LNCaP clone FGC (cell line): ENCODE measurements at regions not wholly inside any gene's neighbourhood (a gene's known extent, or its start where the extent isn't known, plus 50 kb on each side); places are given as distances from the start of the nearest gene placed in this dataset.

Source experiments
- DNase-seq: peaks from one replicate; pipeline ENCODE4 v3.0.0-alpha.2; 2011; ENCODE audit warnings: low read depth
- H3K4me3 ChIP-seq: 2 replicates; pipeline ENCODE4 v1.5.1; 2011; ENCODE audit warnings: mild to moderate bottlenecking, low read depth, low read length, control low read depth
- CTCF ChIP-seq: IDR thresholded peaks from 2 replicates; pipeline ENCODE4 v1.5.1; 2012; ENCODE audit warnings: mild to moderate bottlenecking; ENCODE audit not compliant: control insufficient read depth, insufficient read depth; ENCODE audit errors: extremely low read depth

GRCh38 chr6:44058617-44059358 is 68.5 kb downstream of the MRPL14 start:
- no peak for DNase-seq
- no peak overlapping the region for H3K4me3 ChIP-seq
- TF ChIP-seq CTCF, result no peak

GRCh38 chr6:44057931-44058616 is 69.2 kb downstream of the MRPL14 start:
- no peak overlapping the region for H3K4me3 ChIP-seq
- no peak for TF ChIP-seq CTCF
- no peak for DNase-seq

- H3K4me3 ChIP-seq, result no peak overlapping the region
- no peak for DNase-seq
- no peak for TF ChIP-seq CTCF
Measured at GRCh38 chr6:44057238-44057930, 69.9 kb downstream of the MRPL14 start.

GRCh38 chr6:44056392-44057237 is 70.6 kb downstream of the MRPL14 start:
- DNase-seq, result no peak
- H3K4me3 ChIP-seq, result no peak overlapping the region
- TF ChIP-seq CTCF, result no peak

- TF ChIP-seq CTCF, result no peak
- no peak overlapping the region for H3K4me3 ChIP-seq
- no peak for DNase-seq
Measured at GRCh38 chr6:44054721-44055559, 72.3 kb downstream of the MRPL14 start.
